ENCODE measurements at regions not wholly inside any gene's neighbourhood (a gene's known extent, or its start where the extent isn't known, plus 50 kb on each side); places are given as distances from the start of the nearest gene placed in this dataset.

DNA sequence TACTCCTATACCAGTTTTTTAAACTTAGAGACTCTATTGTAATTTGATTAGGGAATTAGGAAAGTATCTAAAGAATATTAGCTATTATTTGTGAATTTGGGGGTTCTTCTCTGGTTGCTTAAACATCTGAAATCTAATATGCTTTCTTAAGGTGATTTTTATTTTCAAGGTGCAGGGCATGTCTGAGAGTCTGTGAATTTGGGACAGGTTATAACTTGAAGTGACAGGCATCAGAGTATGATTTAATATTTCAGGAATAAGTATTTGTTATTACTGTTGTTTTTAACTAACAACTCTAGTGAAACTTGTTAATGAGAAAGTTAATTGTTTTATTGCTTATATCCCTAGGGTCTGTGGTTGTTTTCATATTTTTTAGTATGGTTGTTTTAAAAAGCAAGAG is 321.6 kb upstream of the EPHA3 start:
- Histone ChIP-seq H3K27me3 (no peaks in the 10 kb centered on the region), H3K27ac (no peak overlapping the region), H3K9me3 (peaks cover 0 to 6% of the 10 kb centered on the region in 2 donors), H3K4me1 (no peaks in the 10 kb centered on the region), H3K36me3 (no peaks in the 10 kb centered on the region), H3K4me3 (no peak overlapping the region)
- TF ChIP-seq, protein P1, sequence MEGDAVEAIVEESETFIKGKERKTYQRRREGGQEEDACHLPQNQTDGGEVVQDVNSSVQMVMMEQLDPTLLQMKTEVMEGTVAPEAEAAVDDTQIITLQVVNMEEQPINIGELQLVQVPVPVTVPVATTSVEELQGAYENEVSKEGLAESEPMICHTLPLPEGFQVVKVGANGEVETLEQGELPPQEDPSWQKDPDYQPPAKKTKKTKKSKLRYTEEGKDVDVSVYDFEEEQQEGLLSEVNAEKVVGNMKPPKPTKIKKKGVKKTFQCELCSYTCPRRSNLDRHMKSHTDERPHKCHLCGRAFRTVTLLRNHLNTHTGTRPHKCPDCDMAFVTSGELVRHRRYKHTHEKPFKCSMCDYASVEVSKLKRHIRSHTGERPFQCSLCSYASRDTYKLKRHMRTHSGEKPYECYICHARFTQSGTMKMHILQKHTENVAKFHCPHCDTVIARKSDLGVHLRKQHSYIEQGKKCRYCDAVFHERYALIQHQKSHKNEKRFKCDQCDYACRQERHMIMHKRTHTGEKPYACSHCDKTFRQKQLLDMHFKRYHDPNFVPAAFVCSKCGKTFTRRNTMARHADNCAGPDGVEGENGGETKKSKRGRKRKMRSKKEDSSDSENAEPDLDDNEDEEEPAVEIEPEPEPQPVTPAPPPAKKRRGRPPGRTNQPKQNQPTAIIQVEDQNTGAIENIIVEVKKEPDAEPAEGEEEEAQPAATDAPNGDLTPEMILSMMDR (IDR thresholded peaks at IDR 0.05) = no peak
- TF ChIP-seq POLR2A (IDR thresholded peaks at IDR 0.05) (no peak), POLR2AphosphoS5 (IDR thresholded peaks at IDR 0.05) (no peak)
- intact Hi-C loops (cut with DNase I; ENCODE audit: low total_unique reads) = no loop called here
- no peak for DNase-seq (ENCODE audit: low spot score in 2 of 2)

DNA sequence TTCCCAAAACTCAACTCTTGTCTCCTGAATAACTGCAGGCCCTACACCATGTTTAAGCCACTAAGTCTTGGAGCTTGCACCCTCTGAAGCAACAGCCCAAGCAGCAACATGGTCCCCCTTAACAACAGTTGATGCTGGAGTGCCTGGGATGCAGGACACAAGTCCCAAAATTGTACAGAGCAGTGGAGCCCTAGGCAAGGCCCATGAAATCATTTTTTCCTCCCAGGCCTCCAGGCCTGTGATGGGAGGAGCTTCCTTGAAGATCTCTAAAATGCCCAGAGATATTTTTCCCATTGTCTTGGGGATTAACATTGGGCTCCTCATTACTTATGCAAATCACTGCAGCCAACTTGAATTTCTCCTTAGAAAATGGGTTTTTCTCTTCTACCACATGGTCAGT is 311.9 kb upstream of the EPHA3 start:
- DNase-seq (ENCODE audit: low spot score in 2 of 2) = no peak

DNA sequence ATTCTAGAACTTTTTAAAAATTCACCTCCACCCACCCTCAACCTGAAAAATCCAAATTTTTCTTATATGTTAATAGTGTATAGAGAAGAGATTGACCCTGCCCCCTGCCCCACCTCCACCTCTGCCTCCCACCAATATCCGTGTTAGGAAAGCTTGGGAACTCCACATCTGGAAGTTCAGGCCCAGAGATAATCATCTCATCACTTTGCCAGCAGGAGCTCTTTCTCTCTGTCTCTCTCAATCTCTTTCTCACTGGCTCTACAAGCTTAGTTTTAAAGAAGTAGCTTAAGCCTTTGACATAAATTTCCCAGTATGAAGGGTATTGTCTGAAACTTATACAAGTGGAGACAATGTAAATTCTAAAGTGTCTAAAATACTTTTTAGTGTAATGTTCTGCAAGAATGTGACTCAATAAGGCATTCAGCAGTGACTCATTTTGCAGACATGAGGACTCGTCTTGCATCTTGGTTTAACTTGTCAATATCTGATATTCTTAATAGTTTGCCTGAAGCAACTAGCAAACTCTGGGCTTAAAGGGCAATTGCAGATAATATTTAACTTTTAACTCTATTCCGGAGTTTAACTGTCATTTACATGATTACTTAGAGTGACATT is 299.8 kb upstream of the EPHA3 start:
- Histone ChIP-seq H3K36me3 (no peaks in the 10 kb centered on the region), H3K27me3 (no peaks in the 10 kb centered on the region), H3K4me3 (no peak overlapping the region), H3K9me3 (no peaks in the 10 kb centered on the region), H3K4me1 (no peaks in the 10 kb centered on the region), H3K27ac (no peak overlapping the region)
- no peak for DNase-seq (ENCODE audit: low spot score in 2 of 2)
- TF ChIP-seq, protein P1 (IDR thresholded peaks at IDR 0.05) = no peak
- intact Hi-C loops (cut with DNase I; ENCODE audit: low total_unique reads) = no loop called here

More for the DNA sequence above, 311.9 kb upstream of the EPHA3 start:
- H3K36me3 ChIP-seq = no peaks in the 10 kb centered on the region
- H3K4me1 ChIP-seq = no peaks in the 10 kb centered on the region
- TF ChIP-seq POLR2AphosphoS5 (IDR thresholded peaks at IDR 0.05) = no peak
- TF ChIP-seq POLR2A (IDR thresholded peaks at IDR 0.05) = no peak
- TF ChIP-seq, protein P1 (IDR thresholded peaks at IDR 0.05) = no peak
- H3K9me3 ChIP-seq = peaks cover 6 to 32% of the 10 kb centered on the region in 2 donors
- no peak overlapping the region for H3K27ac ChIP-seq
- H3K4me3 ChIP-seq = no peak overlapping the region
- no peaks in the 10 kb centered on the region for H3K27me3 ChIP-seq
- intact Hi-C loops (cut with DNase I; ENCODE audit: low total_unique reads) = no loop called here

DNA sequence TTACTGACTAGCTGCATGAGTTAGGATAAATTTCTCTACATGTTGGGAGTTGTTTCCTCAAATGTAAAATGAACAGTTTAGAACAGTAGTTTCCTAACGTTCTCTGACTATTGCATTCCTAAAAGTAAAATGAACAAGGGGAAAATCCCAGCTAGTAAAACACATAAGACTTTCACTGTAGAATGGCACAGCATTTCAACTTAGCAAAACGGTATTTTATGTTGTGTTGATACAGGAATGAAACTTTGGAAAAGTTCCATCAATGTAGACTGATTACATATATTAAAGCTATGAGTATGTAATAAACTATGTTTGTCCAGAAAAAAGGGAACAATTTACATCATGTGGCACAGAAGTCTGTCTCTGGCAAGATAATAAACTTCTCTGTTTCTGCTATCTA is 297.4 kb upstream of the EPHA3 start:
- intact Hi-C loops (cut with DNase I; ENCODE audit: low total_unique reads) = no loop called here
- Histone ChIP-seq H3K27ac (no peak overlapping the region), H3K27me3 (no peaks in the 10 kb centered on the region)

DNA sequence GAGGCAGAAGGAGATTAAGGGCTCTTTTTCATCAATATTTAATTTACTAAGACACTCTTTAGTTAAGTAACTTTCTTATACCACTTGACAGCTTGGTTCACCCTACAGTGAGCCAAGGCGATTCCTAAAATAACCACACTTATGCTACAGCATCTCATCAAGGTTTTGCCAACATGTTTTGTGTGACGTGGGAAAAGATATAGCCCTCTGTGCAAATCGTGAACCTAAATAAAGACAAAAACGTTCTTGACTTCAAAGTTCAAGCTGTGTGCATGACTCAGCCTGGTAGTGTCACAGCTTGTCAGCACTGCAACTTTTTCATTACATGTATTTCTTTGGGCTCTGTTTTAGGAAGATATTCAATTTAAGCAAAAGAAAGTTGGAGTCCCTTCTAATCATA is 297.0 kb upstream of the EPHA3 start:
- intact Hi-C loops (cut with DNase I; ENCODE audit: low total_unique reads) = no loop called here
- H3K4me1 ChIP-seq = no peaks in the 10 kb centered on the region
- H3K27ac ChIP-seq = no peak overlapping the region
- no peaks in the 10 kb centered on the region for H3K27me3 ChIP-seq
- no peak for DNase-seq (ENCODE audit: low spot score in 2 of 2)
- H3K9me3 ChIP-seq = no peaks in the 10 kb centered on the region
- TF ChIP-seq, protein P1 (IDR thresholded peaks at IDR 0.05) = no peak
- TF ChIP-seq POLR2AphosphoS5 (IDR thresholded peaks at IDR 0.05) (no peak), POLR2A (IDR thresholded peaks at IDR 0.05) (no peak)
- no peaks in the 10 kb centered on the region for H3K36me3 ChIP-seq
- H3K4me3 ChIP-seq = no peak overlapping the region

More for the DNA sequence above, 297.4 kb upstream of the EPHA3 start:
- no peaks in the 10 kb centered on the region for H3K36me3 ChIP-seq
- DNase-seq (ENCODE audit: low spot score in 2 of 2) = no peak
- no peaks in the 10 kb centered on the region for H3K9me3 ChIP-seq
- no peak overlapping the region for H3K4me3 ChIP-seq
- TF ChIP-seq POLR2A (IDR thresholded peaks at IDR 0.05) (no peak), POLR2AphosphoS5 (IDR thresholded peaks at IDR 0.05) (no peak)
- TF ChIP-seq, protein P1 (IDR thresholded peaks at IDR 0.05) = no peak
- no peaks in the 10 kb centered on the region for H3K4me1 ChIP-seq

All from breast epithelium (tissue), 4 donors.